SK-N-SH (cell line): ENCODE measurements at regions not wholly inside any gene's neighbourhood (a gene's known extent, or its start where the extent isn't known, plus 50 kb on each side); places are given as distances from the start of the nearest gene placed in this dataset.

Source experiments
- CTCF ChIA-PET: fragments of 300-600, 350-600 bp; formaldehyde crosslinking; extraction: SDS; loops from one replicate; lab custom pipeline; 2021; lab: Yijun Ruan, JAX
- POLR2A ChIA-PET: fragments of 350-600 bp; sonication (Branson Sonifier 250); formaldehyde crosslinking; extraction: SDS; loops from one replicate; lab custom pipeline; 2020; ENCODE audit warnings: antibody characterized with exemption, inconsistent platforms; lab: Yijun Ruan, JAX
- DNase-seq: peaks from one replicate; pipeline ENCODE4 v3.0.0; 2012
- H2AFZ ChIP-seq: fragments of 200-600 bp; sonication (generic); 2 replicates; pipeline ENCODE4 v1.8.1; 2016; ENCODE audit warnings: antibody characterized with exemption, mild to moderate bottlenecking, low read depth
- H3F3A ChIP-seq: fragments of 200-600 bp; sonication (generic); replicated peaks from 2 replicates; pipeline ENCODE3; 2016; ENCODE audit warnings: antibody characterized with exemption, mild to moderate bottlenecking; ENCODE audit not compliant: insufficient read depth
- H3K27ac ChIP-seq, 2 experiments: fragments of 200-500 bp in 1 of 2; fragments of 200-600 bp in 1 of 2; sonication (Bioruptor generic) in 1 of 2; sonication (generic), shearing (Covaris generic) in 1 of 2; 2 replicates each; pipeline versions ENCODE4 v1.5.1 to v1.6.1; 2014 to 2016; ENCODE audit warnings: low read depth in 2 of 2, inconsistent platforms in 1 of 2, low read length in 1 of 2, mild to moderate bottlenecking in 1 of 2, mixed read lengths in 1 of 2
- H3K27me3 ChIP-seq: fragments of 200-600 bp; sonication (generic), shearing (Covaris generic); 2 replicates; pipeline ENCODE4 v1.6.1; 2016; ENCODE audit warnings: mixed run types; ENCODE audit not compliant: insufficient read depth
- H3K36me3 ChIP-seq, 2 experiments: fragments of 200-500 bp in 1 of 2; fragments of 200-600 bp in 1 of 2; sonication (Bioruptor generic) in 1 of 2; sonication (generic) in 1 of 2; replicated peaks in 1 of 2; 2 replicates each; pipeline versions ENCODE3 to v1.5.1; 2014 to 2016; ENCODE audit warnings: low read length in 1 of 2, mild to moderate bottlenecking in 1 of 2; ENCODE audit not compliant: insufficient read depth in 2 of 2, control insufficient read depth in 1 of 2
- H3K4me1 ChIP-seq, 2 experiments: fragments of 200-500 bp in 1 of 2; fragments of 200-600 bp in 1 of 2; sonication (Bioruptor generic) in 1 of 2; sonication (generic), shearing (Covaris generic) in 1 of 2; 2 replicates each; pipeline versions ENCODE4 v1.5.1 to v1.6.1; 2014 to 2016; ENCODE audit warnings: low read depth in 1 of 2, low read length in 1 of 2, mixed run types in 1 of 2; ENCODE audit not compliant: insufficient read depth in 2 of 2, control insufficient read depth in 1 of 2
- H3K4me2 ChIP-seq: fragments of 200-600 bp; sonication (generic), shearing (Covaris generic); 2 replicates; pipeline ENCODE4 v1.6.1; 2017; ENCODE audit warnings: mixed run types
- H3K4me3 ChIP-seq, 2 experiments: fragments of 200-500 bp in 1 of 2; fragments of 200-600 bp in 1 of 2; sonication (Bioruptor generic) in 1 of 2; sonication (generic), shearing (Covaris generic) in 1 of 2; 2 replicates each; pipeline versions ENCODE4 v1.5.1 to v1.8.1; 2014 to 2016; ENCODE audit warnings: low read depth in 2 of 2, inconsistent platforms in 1 of 2, low read length in 1 of 2, mild to moderate bottlenecking in 1 of 2, mixed read lengths in 1 of 2, moderate library complexity in 1 of 2
- H3K79me2 ChIP-seq: fragments of 200-600 bp; sonication (generic); 2 replicates; pipeline ENCODE4 v1.8.1; 2017; ENCODE audit warnings: mild to moderate bottlenecking; ENCODE audit not compliant: insufficient read depth
- H3K9ac ChIP-seq: fragments of 200-600 bp; sonication (generic); 2 replicates; pipeline ENCODE4 v1.6.1; 2017; ENCODE audit warnings: mixed run types
- H3K9me2 ChIP-seq: fragments of 200-600 bp; sonication (generic); 2 replicates; pipeline ENCODE4 v1.6.1; 2017; ENCODE audit warnings: mixed run types
- H3K9me3 ChIP-seq: fragments of 200-600 bp; sonication (generic); 2 replicates; pipeline ENCODE4 v1.6.1; 2017; ENCODE audit warnings: mixed run types, mild to moderate bottlenecking, moderate library complexity
- H4K20me1 ChIP-seq: fragments of 200-600 bp; sonication (generic); 2 replicates; pipeline ENCODE4 v1.6.1; 2017; ENCODE audit warnings: mild to moderate bottlenecking, mixed run types; ENCODE audit not compliant: insufficient read depth
- FOXM1 ChIP-seq: IDR thresholded peaks from 2 replicates; pipeline ENCODE4 v1.4.0; 2012; ENCODE audit warnings: low read depth, mild to moderate bottlenecking
- GABPA ChIP-seq: IDR thresholded peaks from 2 replicates; pipeline ENCODE4 v1.4.0; 2012; ENCODE audit warnings: low read depth, mild to moderate bottlenecking
- JUND ChIP-seq: IDR thresholded peaks from 2 replicates; pipeline ENCODE4 v1.4.0; 2012
- MAX ChIP-seq: IDR thresholded peaks from 2 replicates; pipeline ENCODE4 v1.4.0; 2012; ENCODE audit warnings: low read depth
- NFIC ChIP-seq: IDR thresholded peaks from 2 replicates; pipeline ENCODE4 v1.4.0; 2012; ENCODE audit warnings: borderline replicate concordance
- RCOR1 ChIP-seq: fragments of 150-350 bp; IDR thresholded peaks from 2 replicates; pipeline ENCODE4 v1.6.1; 2017; ENCODE audit warnings: antibody characterized with exemption, low read length
- SMC3 ChIP-seq: IDR thresholded peaks from 2 replicates; pipeline ENCODE4 v1.6.1; 2012; ENCODE audit warnings: low read depth, low read length, improper control_type of control experiment
- TAF1 ChIP-seq: IDR thresholded peaks from 2 replicates; pipeline ENCODE4 v1.6.1; 2012; ENCODE audit warnings: low read depth, mild to moderate bottlenecking, low read length, moderate library complexity, borderline replicate concordance
- YY1 ChIP-seq: IDR thresholded peaks from 2 replicates; pipeline ENCODE4 v1.4.0; 2012; ENCODE audit warnings: low read depth, mild to moderate bottlenecking
- ZBTB33 ChIP-seq: IDR thresholded peaks from 2 replicates; pipeline ENCODE4 v1.4.0; 2012; ENCODE audit warnings: low read depth, borderline replicate concordance
- WGBS: methylation state at CpG from one replicate; pipeline ENCODE4 v1.1.6; 2017; ENCODE audit warnings: low lambda C conversion rate; 5-methylcytosine and 5-hydroxymethylcytosine counted together
- TF ChIP-seq, protein P1 (sequence below): fragments of 200-600 bp; sonication (generic); IDR thresholded peaks from 2 replicates; pipeline ENCODE4 v1.6.1; 2017; ENCODE audit warnings: antibody characterized with exemption, mild to moderate bottlenecking, moderate library complexity
- TF ChIP-seq, protein P2 (sequence below): fragments of 150-350 bp; IDR thresholded peaks from 2 replicates; pipeline ENCODE4 v1.6.1; 2017; ENCODE audit warnings: antibody characterized with exemption, low read length, low read depth, borderline replicate concordance
- TF ChIP-seq, protein P3 (sequence below): IDR thresholded peaks from 2 replicates; pipeline ENCODE4; 2012

DNA sequence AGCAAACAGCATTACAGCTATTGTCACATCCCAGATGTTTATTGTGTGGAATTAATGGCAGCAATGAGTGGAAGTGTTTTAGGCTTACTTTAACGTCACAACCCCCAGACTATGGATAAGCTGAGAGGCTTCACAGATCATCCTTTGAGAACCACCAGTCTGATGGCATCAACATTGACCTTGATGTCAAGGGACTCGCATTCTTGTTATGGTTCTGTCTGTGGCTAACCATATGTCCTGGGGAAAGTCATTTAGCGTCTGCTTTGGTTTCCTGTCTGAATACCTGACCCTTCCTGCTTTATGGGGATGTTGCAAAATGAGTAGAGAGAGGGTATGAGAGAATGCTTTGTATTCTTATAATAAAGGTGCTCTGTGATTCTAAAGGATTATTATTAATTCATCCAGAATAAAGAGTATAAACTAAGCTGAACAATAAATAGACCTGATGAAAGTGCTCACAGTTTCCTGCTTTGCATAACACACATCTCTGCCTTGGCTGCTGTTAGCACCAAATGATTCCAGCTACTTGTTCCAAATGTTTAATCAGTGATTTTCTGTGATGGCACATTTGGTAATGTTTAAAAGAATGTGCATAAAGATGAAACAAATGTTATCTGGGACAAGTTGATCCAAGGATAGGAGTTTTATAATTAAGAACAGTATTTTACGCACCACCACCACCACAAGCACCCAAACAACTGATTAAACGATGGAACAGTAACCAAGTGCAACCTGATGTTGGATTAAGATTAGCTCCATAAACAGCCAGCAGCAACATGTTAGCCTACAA is 116.9 kb upstream of the LRIG3 start:
- Histone ChIP-seq H3K4me1 (peaks cover 9 to 16% of the 10 kb centered on the region in 2 experiments), H3K9me3 (no peaks in the 10 kb centered on the region), H3K9me2 (no peaks in the 10 kb centered on the region), H3K36me3 (no peaks in the 10 kb centered on the region), H3K4me3 (no peak overlapping the region), H4K20me1 (no peaks in the 10 kb centered on the region), H3K9ac (no peak overlapping the region), H3K27me3 (no peaks in the 10 kb centered on the region), H3K4me2 (no peak overlapping the region)
- no peak for DNase-seq
- CTCF ChIA-PET = interaction anchor here (0.6 kb wide), 1 partner anchor 32 kb away, joined by 3 read pairs; no protein-coding TSS in a partner anchor
- TF ChIP-seq, protein P1, sequence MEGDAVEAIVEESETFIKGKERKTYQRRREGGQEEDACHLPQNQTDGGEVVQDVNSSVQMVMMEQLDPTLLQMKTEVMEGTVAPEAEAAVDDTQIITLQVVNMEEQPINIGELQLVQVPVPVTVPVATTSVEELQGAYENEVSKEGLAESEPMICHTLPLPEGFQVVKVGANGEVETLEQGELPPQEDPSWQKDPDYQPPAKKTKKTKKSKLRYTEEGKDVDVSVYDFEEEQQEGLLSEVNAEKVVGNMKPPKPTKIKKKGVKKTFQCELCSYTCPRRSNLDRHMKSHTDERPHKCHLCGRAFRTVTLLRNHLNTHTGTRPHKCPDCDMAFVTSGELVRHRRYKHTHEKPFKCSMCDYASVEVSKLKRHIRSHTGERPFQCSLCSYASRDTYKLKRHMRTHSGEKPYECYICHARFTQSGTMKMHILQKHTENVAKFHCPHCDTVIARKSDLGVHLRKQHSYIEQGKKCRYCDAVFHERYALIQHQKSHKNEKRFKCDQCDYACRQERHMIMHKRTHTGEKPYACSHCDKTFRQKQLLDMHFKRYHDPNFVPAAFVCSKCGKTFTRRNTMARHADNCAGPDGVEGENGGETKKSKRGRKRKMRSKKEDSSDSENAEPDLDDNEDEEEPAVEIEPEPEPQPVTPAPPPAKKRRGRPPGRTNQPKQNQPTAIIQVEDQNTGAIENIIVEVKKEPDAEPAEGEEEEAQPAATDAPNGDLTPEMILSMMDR = no peak
- TF ChIP-seq SMC3 = no peak
- no peak for TF ChIP-seq TAF1
- no peak for TF ChIP-seq YY1
- TF ChIP-seq, all 33 proteins: peak for 0
- WGBS = 65% methylated on average over 5 of the region's 5 CpGs
- POLR2A ChIA-PET = no interaction called here
- H3F3A ChIP-seq = peaks cover 19% of the 10 kb centered on the region
- no peaks in the 10 kb centered on the region for H3K79me2 ChIP-seq
- H3K27ac ChIP-seq = no peak overlapping the region
- no peak overlapping the region for H2AFZ ChIP-seq

GRCh38 chr12:59036347-59036746 is 116.0 kb upstream of the LRIG3 start:
- WGBS = 92% methylated on average over 2 of the region's 2 CpGs
- Histone ChIP-seq H3K27ac (no peak overlapping the region), H2AFZ (no peak overlapping the region), H4K20me1 (no peaks in the 10 kb centered on the region), H3K4me3 (no peak overlapping the region), H3F3A (peaks cover 10% of the 10 kb centered on the region), H3K27me3 (no peaks in the 10 kb centered on the region), H3K9me2 (no peaks in the 10 kb centered on the region), H3K4me2 (no peak overlapping the region), H3K36me3 (no peaks in the 10 kb centered on the region), H3K4me1 (peaks cover 6 to 14% of the 10 kb centered on the region in 2 experiments), H3K9ac (no peak overlapping the region), H3K9me3 (no peaks in the 10 kb centered on the region), H3K79me2 (no peaks in the 10 kb centered on the region)
- no peak for DNase-seq
- ChIA-PET POLR2A (interaction anchor here (0.6 kb wide), 1 partner anchor 35 kb away, joined by 3 read pairs; no protein-coding TSS in a partner anchor), CTCF (interaction anchor here (0.6 to 0.9 kb wide), 2 partner anchors 27 to 33 kb away, joined by 3 read pairs; no protein-coding TSS in a partner anchor)
- no peak for TF ChIP-seq ZBTB33
- TF ChIP-seq, protein P2, sequence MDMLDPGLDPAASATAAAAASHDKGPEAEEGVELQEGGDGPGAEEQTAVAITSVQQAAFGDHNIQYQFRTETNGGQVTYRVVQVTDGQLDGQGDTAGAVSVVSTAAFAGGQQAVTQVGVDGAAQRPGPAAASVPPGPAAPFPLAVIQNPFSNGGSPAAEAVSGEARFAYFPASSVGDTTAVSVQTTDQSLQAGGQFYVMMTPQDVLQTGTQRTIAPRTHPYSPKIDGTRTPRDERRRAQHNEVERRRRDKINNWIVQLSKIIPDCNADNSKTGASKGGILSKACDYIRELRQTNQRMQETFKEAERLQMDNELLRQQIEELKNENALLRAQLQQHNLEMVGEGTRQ = no peak
- TF ChIP-seq, protein P1 = no peak
- TF ChIP-seq, protein P3, sequence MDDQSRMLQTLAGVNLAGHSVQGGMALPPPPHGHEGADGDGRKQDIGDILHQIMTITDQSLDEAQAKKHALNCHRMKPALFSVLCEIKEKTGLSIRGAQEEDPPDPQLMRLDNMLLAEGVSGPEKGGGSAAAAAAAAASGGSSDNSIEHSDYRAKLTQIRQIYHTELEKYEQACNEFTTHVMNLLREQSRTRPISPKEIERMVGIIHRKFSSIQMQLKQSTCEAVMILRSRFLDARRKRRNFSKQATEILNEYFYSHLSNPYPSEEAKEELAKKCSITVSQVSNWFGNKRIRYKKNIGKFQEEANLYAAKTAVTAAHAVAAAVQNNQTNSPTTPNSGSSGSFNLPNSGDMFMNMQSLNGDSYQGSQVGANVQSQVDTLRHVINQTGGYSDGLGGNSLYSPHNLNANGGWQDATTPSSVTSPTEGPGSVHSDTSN = no peak
- TF ChIP-seq MAX = no peak
- TF ChIP-seq NFIC = no peak
- TF ChIP-seq JUND = no peak
- TF ChIP-seq GABPA = no peak
- no peak for TF ChIP-seq FOXM1
- no peak for TF ChIP-seq RCOR1
